ENCODE measurements at regions not wholly inside any gene's neighbourhood (a gene's known extent, or its start where the extent isn't known, plus 50 kb on each side); places are given as distances from the start of the nearest gene placed in this dataset.

GRCh38 chr1:213374369-213374768, 323.3 kb downstream of the RPS6KC1 start:
- DNase-seq (ENCODE audit: low spot score), result peak; percentile 23

GRCh38 chr1:213375002-213375401, 324.0 kb downstream of the RPS6KC1 start:
- no peak for DNase-seq (ENCODE audit: low spot score)

- no peak for DNase-seq (ENCODE audit: low spot score)
Measured at GRCh38 chr1:213376862-213377372, 325.9 kb downstream of the RPS6KC1 start.

GRCh38 chr1:213380865-213381264, 329.8 kb downstream of the RPS6KC1 start:
- no peak for DNase-seq (ENCODE audit: low spot score)

GRCh38 chr1:213381572-213382084, 330.6 kb downstream of the RPS6KC1 start:
- DNase-seq (ENCODE audit: low spot score), result no peak

- no peak for DNase-seq (ENCODE audit: low spot score)
Measured at GRCh38 chr1:213383465-213383864, 332.4 kb downstream of the RPS6KC1 start.

- no peak for DNase-seq (ENCODE audit: low spot score)
Measured at GRCh38 chr1:213385201-213385600, 334.2 kb downstream of the RPS6KC1 start.

- no peak for DNase-seq (ENCODE audit: low spot score)
Measured at GRCh38 chr1:213385806-213386324, 334.8 kb downstream of the RPS6KC1 start.

GRCh38 chr1:213387380-213388015, 336.5 kb downstream of the RPS6KC1 start:
- no peak for DNase-seq (ENCODE audit: low spot score)

GRCh38 chr1:213388199-213388598, 337.2 kb downstream of the RPS6KC1 start:
- DNase-seq (ENCODE audit: low spot score), result no peak

- no peak for DNase-seq (ENCODE audit: low spot score)
Measured at GRCh38 chr1:213389061-213389581, 338.1 kb downstream of the RPS6KC1 start.

- no peak for DNase-seq (ENCODE audit: low spot score)
Measured at GRCh38 chr1:213391445-213391844, 340.4 kb downstream of the RPS6KC1 start.

GRCh38 chr1:213393860-213394259, 342.8 kb downstream of the RPS6KC1 start:
- no peak for DNase-seq (ENCODE audit: low spot score)

- no peak for DNase-seq (ENCODE audit: low spot score)
Measured at GRCh38 chr1:213394837-213395236, 343.8 kb downstream of the RPS6KC1 start.

- no peak for DNase-seq (ENCODE audit: low spot score)
Measured at GRCh38 chr1:213397638-213398037, 346.6 kb downstream of the RPS6KC1 start.

GRCh38 chr1:213399695-213400094, 348.7 kb downstream of the RPS6KC1 start:
- DNase-seq (ENCODE audit: low spot score), result no peak

- no peak for DNase-seq (ENCODE audit: low spot score)
Measured at GRCh38 chr1:213409208-213409631, 358.2 kb downstream of the RPS6KC1 start.

GRCh38 chr1:213409971-213410370, 358.9 kb downstream of the RPS6KC1 start:
- no peak for DNase-seq (ENCODE audit: low spot score)

GRCh38 chr1:213414346-213414745, 363.3 kb downstream of the RPS6KC1 start:
- DNase-seq (ENCODE audit: low spot score), result no peak

GRCh38 chr1:213414911-213415310, 363.9 kb downstream of the RPS6KC1 start:
- DNase-seq (ENCODE audit: low spot score), result no peak

- no peak for DNase-seq (ENCODE audit: low spot score)
Measured at GRCh38 chr1:213415691-213416380, 364.8 kb downstream of the RPS6KC1 start.

- DNase-seq (ENCODE audit: low spot score), result no peak
Measured at GRCh38 chr1:213416461-213417224, 365.6 kb downstream of the RPS6KC1 start.

All from H4 (cell line).